NCI-H345 treated with DMSO at 0.1 percent for 48 hours (cell line): ENCODE measurements at regions not wholly inside any gene's neighbourhood (a gene's known extent, or its start where the extent isn't known, plus 50 kb on each side); places are given as distances from the start of the nearest gene placed in this dataset.
"Not testable (repeated sequence)": the region's sequence is repeated elsewhere in the genome, so short reads cannot be mapped to it uniquely, and the experiment has no call there.

Source experiments
- DNase-seq: peaks from one replicate; lab custom pipeline; 2025; ENCODE audit not compliant: unreplicated experiment; lab: John Stamatoyannopoulos, UW

DNA sequence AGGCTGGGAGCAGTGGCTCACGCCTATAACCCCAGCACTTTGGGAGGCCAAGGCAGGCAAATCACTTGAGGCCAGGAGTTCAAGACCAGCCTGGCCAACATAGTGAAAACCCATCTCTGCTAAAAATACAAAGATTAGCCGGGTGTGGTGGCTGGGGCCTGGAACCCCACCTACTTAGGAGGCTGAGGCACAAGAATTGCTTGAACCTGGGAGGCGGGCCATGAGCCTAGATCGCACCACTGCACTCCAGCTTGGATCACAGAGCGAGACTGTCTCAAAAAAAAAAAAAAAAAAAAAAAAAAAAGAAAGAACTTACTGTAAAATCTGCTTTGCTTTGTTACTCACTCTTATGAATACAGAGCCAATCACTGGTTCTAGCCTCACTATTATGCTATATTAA is 166.4 kb upstream of the TMCC3 start:
- not testable (repeated sequence) for DNase-seq

DNA sequence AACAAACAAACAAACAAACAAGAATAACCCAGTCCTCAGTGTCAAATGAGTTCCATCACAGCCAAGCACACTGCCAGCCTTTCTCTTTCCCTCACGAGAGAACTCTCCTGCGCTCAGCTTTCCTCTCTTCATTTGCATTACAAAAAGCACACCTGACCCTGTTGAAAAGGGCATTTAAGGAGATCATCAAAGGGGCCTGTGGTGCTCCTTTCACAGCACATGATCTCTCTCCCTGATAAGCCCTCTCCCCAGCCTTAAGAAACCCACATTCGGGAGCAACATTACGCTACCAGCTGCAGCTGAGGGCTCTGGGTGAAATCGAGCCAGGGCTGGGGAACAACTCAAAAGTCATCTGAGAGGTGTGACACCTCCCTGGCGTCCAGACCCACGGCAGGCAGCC is 165.6 kb upstream of the TMCC3 start:
- DNase-seq: no peak

DNA sequence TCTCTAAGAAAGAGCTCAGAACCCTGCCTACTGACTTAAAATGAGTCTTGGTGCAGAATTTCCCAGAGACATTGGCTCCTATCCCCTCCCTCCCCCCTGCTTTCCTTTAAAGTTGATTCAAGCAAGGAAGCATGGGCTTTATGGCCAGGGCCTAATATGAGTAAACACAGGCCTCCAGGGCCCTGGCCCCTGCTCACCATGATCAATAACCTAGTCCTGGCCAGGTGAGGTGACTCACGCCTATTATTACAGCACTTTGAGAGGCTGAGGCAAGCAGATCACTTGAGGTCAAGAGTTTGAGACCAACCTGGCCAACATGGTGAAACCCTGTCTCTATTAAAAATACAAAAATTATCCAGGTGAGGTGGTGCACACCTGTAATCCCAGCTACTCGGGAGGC is 165.1 kb upstream of the TMCC3 start:
- no peak for DNase-seq

DNA sequence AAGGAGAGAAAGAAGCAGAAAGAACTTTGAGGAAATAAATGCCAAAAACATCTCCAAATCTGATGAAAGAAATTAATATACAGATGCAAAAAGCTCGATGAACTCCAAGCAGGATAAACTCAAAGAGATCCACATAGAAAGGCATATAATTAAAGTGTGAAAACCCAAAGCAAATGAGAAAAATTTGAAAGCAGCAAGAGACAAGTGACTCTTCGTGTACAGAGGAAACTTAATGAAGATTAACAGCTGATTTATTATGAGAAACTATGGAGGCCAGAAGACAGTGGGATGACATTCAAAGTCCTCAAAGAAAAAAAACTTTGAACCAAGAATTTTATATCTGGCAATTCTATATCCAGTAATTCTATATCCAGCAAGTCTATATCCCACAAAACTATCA is 163.0 kb upstream of the TMCC3 start:
- DNase-seq: peak; percentile 1

DNA sequence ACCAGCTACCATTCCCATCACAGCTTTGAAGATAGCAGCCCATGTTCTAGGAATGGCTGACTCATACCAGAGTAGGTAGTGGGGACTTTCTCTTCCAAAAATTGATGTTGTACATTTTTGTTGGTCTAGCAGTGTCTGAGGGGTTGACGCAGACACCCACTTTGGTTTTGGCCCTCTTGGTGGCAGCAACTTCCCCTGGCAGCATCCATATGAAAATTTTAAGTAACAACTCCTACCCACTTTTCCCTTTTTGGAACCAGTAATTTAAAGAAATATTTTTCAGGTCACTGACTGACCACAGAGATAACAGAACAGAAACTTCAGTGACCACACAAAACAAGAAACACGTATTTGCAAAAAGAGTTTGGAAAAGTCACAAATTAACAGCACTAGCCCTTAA is 162.0 kb upstream of the TMCC3 start:
- no peak for DNase-seq

DNA sequence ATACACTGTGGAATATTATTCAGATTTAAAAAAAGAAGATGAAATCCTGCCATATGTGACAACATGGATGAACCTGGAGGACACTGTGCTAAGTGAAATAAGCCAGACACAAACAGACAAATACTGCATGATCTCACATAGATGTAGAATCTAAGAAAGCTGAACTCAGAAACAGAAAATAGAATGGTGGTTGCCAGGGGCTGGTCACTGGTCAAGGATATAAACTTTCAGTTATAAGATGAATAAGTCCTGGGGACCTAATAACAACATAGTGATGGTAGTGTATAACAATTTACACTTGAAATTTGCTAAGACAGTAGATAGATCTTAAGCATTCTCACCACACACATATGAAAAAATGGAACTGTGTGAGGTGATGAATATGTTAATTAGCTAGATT is 161.3 kb upstream of the TMCC3 start:
- no peak for DNase-seq

DNA sequence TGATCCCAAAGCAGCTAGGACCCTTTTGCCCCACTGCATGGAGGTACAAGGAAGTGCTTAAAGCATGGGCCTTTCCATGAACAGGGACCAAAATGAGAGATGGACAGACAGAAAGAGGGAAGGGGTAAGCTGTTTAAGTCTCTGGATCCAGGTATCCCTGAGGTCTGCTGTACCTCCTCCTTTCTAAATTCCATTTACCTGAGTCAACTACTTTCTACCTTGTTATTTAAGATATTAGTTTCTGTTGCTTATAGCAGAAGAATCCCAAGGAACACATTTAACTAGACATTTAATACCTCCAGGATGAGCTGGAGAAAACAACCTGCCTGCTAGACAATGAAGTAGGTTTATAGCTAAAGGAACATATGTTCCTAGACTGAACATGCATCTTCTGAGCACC is 157.6 kb upstream of the TMCC3 start:
- no peak for DNase-seq

DNA sequence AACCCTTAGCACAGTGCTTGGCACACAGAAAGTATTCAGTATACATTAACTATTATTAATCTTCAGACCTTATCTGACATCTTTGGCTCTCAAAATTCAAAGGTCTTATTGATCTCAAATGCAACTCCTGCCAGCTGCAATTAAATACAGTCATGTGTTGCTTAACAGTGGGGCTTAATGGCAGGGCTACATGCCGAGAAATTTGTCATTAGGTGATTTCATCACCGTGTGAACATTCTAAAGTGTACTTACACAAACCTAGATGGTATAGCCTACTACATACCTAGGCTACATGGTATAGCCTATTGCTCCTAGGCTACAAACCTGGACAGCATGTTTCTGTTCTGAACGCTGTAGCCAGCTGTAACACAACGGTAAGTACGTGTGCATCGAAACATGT is 156.3 kb upstream of the TMCC3 start:
- no peak for DNase-seq

DNA sequence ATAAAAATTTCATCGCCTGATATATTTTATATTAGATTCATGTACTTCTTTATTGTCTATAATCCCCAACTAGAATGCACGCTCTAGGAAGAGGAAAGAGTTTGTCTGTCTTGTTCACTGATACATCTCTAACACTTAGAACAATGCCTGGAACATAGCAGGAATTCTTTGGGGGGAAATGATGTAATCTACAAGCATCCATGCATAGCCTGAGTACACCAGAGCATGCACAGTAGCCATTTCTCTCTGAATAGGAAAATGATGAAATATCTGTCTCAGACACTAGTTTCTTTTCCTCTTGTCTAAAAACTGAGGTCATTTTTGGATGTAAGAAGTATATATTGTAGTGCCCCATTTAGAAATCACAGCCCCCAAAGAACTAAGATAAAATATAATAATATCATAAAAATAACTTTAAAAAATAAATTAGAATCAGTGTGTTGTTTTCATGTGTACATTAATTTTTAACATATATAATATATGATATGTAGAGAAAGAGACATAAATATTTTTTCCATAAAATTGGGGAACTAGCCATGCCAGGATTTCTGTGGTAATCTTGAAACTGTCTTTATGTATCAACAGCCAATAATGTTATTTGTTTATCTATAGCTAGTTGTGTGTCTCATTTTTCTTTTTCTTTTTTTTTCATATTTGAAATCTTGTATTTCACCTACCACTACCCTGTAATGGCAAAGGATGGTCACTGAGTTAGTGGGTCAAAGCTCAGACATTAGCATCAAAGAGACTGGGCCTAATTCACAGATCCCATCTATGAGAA is 155.6 kb upstream of the TMCC3 start:
- DNase-seq: no peak

DNA sequence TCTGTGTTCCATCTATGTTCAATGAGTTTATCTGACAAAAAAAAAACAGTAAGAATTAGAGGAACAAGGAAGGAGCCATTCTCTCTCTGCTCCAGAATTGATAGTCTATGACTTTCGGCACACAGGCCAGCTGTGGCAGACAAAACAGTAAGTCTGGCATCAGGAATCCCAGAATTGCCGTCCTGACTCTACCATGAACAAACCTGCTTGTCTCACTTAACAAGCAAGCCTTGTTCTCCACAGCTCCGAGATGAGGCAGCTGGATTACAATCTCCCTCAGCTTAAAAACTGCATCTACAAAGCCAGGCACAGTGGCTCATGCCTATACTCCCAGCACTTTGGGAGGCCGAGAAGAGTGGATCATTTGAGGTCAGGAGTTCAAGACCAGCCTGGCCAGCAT is 153.6 kb upstream of the TMCC3 start:
- no peak for DNase-seq

DNA sequence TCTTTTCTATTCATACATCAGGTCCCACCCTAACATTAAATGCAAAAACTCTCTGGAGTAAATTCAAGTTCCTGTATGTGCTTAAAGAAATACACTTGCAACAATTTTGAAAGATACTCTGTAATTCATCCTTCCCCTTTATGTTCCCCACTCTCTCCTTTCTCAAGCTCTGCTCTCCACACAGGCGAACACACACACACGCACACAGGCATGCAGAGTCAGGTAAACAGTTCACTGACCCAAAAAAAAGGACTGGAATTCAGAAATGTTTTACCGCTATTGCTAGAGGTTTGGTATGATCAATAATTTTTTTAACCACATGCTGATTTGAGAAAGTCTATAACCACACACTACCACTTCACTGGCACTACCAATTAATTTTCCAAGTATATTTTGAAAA is 152.4 kb upstream of the TMCC3 start:
- no peak for DNase-seq

DNA sequence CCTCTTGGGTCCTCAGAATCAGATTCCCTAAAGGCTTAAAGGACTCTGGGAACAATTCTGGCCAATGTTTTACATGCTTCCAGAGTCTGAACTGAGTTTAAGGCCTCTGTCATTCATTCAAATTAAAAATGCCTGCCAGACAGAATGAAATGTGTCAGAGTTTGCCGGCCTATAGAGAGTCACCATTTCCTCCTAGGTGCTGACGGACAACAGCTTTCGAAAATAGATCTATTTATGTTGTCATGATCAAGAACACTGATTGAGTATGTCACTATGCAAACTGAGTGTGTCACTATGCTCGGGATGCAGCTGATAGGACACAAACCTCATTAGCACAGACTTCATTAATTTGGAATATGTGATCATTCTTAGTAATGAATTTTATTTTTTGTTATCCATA is 151.4 kb upstream of the TMCC3 start:
- no peak for DNase-seq

DNA sequence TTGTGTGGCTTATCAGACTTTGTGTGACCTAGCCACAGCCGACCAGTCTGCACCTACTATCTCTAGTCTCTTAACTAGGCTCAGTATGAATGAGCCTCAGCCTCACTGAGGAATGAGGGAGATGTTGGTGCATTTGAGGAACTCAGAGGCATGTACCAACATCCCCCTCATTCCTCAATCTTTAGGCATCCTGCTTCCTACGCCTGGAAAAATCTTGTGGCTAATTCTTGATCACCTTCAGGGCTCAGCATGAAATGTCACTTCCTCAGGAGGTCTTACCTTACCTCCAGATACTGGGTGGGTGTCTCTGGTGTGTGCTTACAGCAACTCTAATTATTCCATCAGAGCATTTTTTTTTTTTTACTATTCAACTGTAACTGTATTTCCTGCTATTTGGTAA is 148.8 kb upstream of the TMCC3 start:
- no peak for DNase-seq

DNA sequence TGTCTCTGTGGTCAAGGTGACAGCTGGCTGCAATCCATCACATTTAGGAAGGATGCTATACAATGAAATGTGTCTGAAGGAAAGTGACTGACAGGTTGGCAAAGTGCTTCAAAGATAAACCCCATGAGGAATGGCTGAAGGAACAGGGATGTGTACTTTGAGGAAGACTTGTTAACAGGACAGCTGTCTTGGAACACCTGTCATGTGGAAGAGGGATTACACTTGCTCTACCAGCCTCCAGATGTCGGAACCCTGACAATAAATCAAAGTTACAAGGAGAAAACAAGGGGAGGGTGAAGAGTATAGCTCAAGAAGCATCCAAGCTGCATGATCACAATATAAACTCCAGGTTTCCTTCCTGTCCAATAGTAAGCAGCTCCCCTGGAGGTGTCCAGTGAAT is 147.8 kb upstream of the TMCC3 start:
- no peak for DNase-seq

DNA sequence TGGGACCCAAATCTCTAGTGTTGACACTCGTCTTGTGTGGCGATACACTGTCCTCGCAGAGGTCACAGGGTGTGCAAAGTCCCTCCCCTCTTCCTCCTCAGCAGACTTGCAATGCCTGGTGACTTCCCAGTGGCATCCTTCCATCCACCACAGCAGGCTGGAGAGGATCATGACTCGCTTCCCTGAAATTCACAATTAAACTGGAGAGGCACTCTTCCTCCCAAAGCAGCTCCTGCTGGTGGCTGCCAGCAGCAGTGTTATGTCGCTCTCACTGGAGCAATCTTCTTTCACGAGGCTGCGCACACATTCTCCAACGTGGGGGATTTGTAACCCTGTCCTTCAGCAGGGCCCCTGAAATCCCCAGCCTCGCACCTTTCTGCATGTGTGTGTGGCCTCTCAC is 145.2 kb upstream of the TMCC3 start:
- DNase-seq: no peak

DNA sequence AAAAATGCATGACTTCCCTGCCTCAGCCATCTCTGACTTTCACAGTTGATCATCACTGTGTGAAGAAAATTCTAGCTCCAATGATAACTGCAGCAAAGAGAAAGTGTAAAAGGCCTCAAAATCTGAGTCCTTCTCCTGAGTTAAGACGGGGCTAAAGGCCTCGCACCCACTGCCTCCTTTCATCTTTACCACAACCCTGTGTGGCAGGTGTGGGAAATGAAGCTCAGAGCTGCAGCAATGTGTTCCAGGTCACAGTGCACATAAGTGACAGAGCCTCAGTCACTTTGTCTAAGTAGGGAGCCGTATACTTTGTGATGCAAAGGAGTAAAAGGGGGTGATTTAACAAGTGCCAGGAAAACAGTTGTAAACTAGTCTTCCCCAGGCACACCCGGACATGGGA is 144.7 kb upstream of the TMCC3 start:
- DNase-seq: no peak

DNA sequence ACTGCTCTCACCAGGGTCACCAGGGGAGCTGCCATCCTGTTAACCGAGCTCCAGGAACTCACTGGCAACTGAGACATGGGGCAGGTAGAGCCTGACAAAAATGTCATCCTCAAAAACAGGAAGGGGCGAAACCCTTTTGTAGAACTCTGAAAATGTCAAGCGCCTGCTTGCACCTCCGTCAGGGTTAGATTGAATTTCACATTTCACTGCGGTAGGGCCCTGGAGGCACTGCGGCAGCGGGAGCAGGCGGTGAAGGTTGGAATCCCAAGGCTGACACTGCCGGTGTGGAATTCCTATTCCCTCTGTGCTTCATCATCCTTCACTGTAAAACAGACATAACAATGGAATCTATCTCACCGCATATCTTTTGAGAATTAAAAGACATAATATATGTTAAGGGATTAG is 142.8 kb upstream of the TMCC3 start:
- no peak for DNase-seq

DNA sequence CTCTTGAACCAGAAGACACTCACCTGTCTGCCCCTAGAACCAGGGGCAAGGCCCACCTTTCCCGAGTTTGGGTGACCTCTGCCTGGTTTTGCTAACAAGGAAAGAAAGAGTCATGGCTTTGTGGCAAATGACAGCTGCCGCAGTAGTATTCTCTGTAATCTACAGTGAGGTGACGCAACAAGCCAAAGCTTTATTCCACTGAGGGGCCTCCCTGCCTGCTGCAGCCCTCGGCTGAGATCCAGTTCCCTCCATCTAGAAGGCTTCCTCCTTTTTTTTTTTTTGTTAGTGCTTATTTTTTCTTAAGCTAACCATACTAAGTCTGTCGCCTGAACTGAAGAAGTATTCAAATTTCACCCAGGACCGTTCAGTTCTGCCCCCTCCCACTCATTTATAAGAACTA is 142.3 kb upstream of the TMCC3 start:
- no peak for DNase-seq

DNA sequence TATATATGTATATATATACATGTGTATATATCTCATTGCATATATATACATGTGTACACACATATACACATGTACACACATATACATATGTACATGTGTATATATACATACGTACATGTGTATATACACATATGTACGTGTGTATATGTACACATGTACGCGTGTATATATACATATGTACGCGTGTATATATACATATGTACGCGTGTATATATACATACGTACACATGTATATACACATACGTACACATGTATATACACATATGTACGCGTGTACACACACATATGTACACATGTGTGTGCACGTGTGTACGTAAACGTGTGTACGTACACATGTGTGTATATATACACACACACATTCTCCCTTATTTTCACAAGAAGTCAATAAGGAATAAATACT is 141.6 kb upstream of the TMCC3 start:
- DNase-seq: no peak

DNA sequence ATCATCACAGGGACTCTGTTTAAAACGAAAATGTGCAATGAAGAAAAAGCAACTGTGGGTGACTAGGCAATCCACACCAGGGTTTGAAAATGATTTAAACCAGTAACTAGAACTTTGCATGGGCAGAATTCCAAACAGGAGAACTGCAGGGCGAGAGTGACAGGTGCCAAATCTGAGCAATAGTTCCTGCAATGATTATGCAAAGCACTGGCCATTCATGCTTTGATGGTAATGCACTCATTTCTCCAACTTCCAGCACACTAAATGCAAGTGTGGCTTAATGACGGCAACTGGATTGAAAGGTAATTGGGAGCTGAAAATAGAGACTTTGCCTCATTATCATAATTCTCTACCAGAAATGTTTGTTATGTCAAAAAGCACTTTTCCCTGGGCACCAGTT is 140.5 kb upstream of the TMCC3 start:
- no peak for DNase-seq

DNA sequence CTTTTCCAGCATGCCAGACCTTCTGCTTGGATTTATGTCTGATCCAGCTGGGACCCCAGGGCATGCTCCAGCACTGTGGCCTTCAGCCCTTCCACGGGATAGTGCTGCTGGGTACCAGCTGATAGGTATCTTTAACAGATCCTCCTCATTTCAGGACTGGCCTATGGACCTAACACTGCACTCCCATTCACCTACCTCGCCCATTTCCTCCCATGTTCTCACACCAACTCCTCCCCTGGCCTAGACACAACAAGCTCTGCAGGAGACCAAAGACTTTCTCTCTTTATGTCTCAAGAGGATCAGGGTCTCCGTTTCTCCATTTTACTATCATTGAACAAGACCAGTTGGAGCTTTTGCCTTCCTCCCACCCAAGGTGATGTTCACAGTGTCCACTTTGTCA is 140.0 kb upstream of the TMCC3 start:
- DNase-seq: no peak

DNA sequence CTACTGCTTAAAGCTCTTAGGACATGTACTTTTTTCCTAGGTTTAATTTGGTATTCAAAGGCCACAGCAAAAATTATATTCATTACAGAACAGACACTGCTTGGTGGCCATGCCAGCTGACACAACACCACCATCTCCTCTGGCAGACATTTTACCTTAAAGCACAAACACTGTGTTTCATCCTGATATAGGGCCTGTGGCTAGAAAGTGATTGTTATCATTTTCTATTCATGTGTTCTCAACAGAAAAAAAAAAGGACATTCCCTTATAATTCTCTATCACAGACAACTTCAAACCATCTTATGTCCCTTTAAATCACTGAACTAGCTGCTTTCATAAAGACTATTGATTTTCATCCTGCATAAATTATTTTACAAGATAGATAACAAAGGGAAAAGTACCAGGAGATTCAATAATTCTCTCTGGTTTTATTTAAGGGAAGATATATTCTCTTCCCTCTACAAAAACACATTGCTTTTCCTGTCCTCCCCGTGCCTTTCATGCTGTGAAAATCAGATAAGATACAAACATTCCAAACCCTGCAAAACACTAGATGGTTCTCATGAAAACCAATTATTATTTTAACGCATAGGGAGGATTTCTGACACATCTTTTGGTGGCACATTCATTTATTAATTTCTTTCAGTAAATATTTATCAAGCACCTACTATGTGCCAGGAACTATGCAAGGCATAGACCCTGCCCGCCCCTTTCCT is 139.3 kb upstream of the TMCC3 start:
- no peak for DNase-seq

DNA sequence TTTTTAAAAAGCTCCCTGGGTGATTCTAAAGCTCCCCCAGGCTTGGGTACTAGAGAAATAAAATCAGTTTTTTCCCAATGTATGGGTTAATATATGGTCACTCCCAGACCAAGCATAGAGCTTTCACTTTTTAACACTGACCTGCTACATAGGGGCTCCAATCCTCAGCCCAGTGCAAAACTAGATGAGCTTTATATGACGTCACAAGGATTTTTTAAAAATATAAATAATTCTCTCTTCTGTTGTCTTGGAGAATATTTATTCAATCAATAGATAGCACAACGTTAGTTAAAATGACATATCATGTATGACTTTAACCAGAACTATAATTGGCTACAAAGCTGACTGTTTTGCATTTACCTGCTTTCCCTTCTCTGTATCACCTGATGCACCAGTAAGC is 137.9 kb upstream of the TMCC3 start:
- no peak for DNase-seq
